Colonic mucosa (tissue), 4 donors: ENCODE measurements at regions not wholly inside any gene's neighbourhood (a gene's known extent, or its start where the extent isn't known, plus 50 kb on each side); places are given as distances from the start of the nearest gene placed in this dataset.

Source experiments
- DNase-seq: peaks from one replicate; pipeline ENCODE4 v3.0.0-alpha.2; 2020
- H3K27ac ChIP-seq: fragments of 200-600 bp; one replicate; pipeline ENCODE4 v1.8.0; 2021
- H3K27me3 ChIP-seq: fragments of 200-600 bp; one replicate; pipeline ENCODE4 v1.8.0; 2021
- H3K36me3 ChIP-seq: fragments of 200-600 bp; one replicate; pipeline ENCODE4 v1.8.0; 2021
- H3K4me1 ChIP-seq: fragments of 200-600 bp; one replicate; pipeline ENCODE4 v1.8.0; 2021; ENCODE audit warnings: mild to moderate bottlenecking
- H3K4me3 ChIP-seq: fragments of 200-600 bp; one replicate; pipeline ENCODE4 v1.8.0; 2021
- H3K9ac ChIP-seq, 2 donors: one replicate each; pipeline ENCODE4 v1.7.0; 2013; ENCODE audit warnings: control low read depth in 2 of 2, low read depth in 2 of 2, low read length in 2 of 2
- H3K9me3 ChIP-seq: fragments of 200-600 bp; one replicate; pipeline ENCODE4 v1.8.0; 2021
- CTCF ChIP-seq: fragments of 200-600 bp; IDR thresholded peaks from one replicate; pipeline ENCODE4 v1.8.0; 2022; ENCODE audit warnings: antibody characterized with exemption, mild to moderate bottlenecking
- intact Hi-C: fragments of 100-400 bp; cut with DNase I; formaldehyde crosslinking; loops from one replicate; pipeline ENCODE4 v1.14.1; 2022
- donor health status: healthy.
- donor health status: DM: no; HTN: no; CAD: no.
- donor health status: DM: no; HTN: no; CAD: no.

- Histone ChIP-seq H3K27me3 (no peaks in the 10 kb centered on the region), H3K4me1 (no peaks in the 10 kb centered on the region), H3K9me3 (no peaks in the 10 kb centered on the region), H3K27ac (no peak overlapping the region), H3K9ac (no peak overlapping the region), H3K4me3 (no peak overlapping the region), H3K36me3 (no peaks in the 10 kb centered on the region)
- DNase-seq, result no peak
- no peak for TF ChIP-seq CTCF
- intact Hi-C loops, result no loop called here
Observed at GRCh38 chr6:105503641-105504040, 100.8 kb upstream of the PREP start.

DNA sequence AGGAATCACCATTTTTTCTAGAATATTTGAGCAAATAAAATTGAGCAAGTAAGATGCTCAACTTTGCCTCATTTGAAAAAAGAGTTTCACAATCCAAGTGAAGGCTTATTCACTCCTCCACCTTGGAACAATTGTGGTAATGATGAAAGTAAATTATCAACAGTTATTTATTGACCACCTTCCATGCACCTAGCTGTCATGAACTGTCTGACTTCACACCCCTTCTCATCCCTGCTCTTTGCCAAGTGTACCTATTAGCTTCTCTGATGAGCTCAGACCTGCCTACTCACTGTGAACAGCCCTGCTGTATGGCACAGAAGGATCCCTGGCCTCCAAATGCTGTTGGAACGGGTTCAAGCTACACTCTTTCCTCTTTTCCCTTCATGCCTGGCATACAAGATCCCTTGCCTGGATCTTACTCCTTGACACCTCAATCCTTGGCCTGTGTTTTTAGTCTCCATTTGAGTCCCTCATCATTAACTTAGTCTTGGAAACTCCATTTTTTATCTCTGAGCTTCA is 99.0 kb upstream of the PREP start:
- intact Hi-C loops, result no loop called here

DNA sequence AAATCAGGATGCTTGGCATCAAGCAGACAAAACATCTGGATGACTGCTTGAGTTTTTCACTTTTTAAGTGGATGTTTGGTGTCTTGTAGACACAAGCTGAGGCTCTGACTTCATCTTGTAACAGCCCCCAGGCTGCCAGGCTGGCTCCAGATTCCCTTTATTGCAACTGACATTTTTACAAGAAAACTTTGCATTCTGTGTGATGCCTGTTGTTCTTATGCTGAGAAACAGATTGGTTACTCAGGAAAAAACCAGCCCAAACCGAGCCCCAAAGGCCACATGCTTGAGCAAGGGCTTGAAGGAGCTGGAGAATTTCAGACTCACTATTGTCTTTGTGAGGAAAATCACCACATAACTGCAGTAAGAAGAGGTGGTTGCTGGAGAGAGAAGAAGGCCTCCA is 98.4 kb upstream of the PREP start:
- Histone ChIP-seq H3K4me1 (no peaks in the 10 kb centered on the region), H3K36me3 (no peaks in the 10 kb centered on the region), H3K9me3 (no peaks in the 10 kb centered on the region), H3K27me3 (no peaks in the 10 kb centered on the region), H3K27ac (no peak overlapping the region), H3K9ac (no peak overlapping the region), H3K4me3 (no peak overlapping the region)
- TF ChIP-seq CTCF, result no peak
- DNase-seq, result no peak
- intact Hi-C loops, result no loop called here

More for the DNA sequence above, 99.0 kb upstream of the PREP start:
- Histone ChIP-seq H3K27me3 (no peaks in the 10 kb centered on the region), H3K4me1 (no peaks in the 10 kb centered on the region), H3K9ac (no peak overlapping the region), H3K36me3 (no peaks in the 10 kb centered on the region), H3K4me3 (no peak overlapping the region), H3K9me3 (no peaks in the 10 kb centered on the region), H3K27ac (no peak overlapping the region)
- DNase-seq, result no peak
- TF ChIP-seq CTCF, result no peak

GRCh38 chr6:105500693-105501092 is 97.8 kb upstream of the PREP start:
- no peaks in the 10 kb centered on the region for H3K4me1 ChIP-seq
- DNase-seq, result no peak
- intact Hi-C loops, result no loop called here

GRCh38 chr6:105499931-105500330 is 97.0 kb upstream of the PREP start:
- Histone ChIP-seq H3K27me3 (no peaks in the 10 kb centered on the region), H3K27ac (no peak overlapping the region), H3K36me3 (no peaks in the 10 kb centered on the region), H3K4me1 (no peaks in the 10 kb centered on the region), H3K9ac (no peak overlapping the region), H3K9me3 (no peaks in the 10 kb centered on the region), H3K4me3 (no peak overlapping the region)
- intact Hi-C loops, result no loop called here
- no peak for DNase-seq
- no peak for TF ChIP-seq CTCF

More at GRCh38 chr6:105500693-105501092, 97.8 kb upstream of the PREP start:
- TF ChIP-seq CTCF, result no peak
- Histone ChIP-seq H3K27me3 (no peaks in the 10 kb centered on the region), H3K4me3 (no peak overlapping the region), H3K9me3 (no peaks in the 10 kb centered on the region), H3K36me3 (no peaks in the 10 kb centered on the region), H3K27ac (no peak overlapping the region), H3K9ac (no peak overlapping the region)
